GM18508 (cell line): ENCODE measurements at regions not wholly inside any gene's neighbourhood (a gene's known extent, or its start where the extent isn't known, plus 50 kb on each side); places are given as distances from the start of the nearest gene placed in this dataset.

Experiments used
- ATAC-seq: cut with Tn5 transposase; IDR thresholded peaks from one replicate; pipeline ENCODE4 v1.9.1; 2021; ENCODE audit warnings: moderate number of reproducible peaks; ENCODE audit not compliant: insufficient read depth, unreplicated experiment

- no peak for ATAC-seq
These were observed 84.8 kb upstream of the RNF217 start for GRCh38 chr6:124877468-124877867.

DNA sequence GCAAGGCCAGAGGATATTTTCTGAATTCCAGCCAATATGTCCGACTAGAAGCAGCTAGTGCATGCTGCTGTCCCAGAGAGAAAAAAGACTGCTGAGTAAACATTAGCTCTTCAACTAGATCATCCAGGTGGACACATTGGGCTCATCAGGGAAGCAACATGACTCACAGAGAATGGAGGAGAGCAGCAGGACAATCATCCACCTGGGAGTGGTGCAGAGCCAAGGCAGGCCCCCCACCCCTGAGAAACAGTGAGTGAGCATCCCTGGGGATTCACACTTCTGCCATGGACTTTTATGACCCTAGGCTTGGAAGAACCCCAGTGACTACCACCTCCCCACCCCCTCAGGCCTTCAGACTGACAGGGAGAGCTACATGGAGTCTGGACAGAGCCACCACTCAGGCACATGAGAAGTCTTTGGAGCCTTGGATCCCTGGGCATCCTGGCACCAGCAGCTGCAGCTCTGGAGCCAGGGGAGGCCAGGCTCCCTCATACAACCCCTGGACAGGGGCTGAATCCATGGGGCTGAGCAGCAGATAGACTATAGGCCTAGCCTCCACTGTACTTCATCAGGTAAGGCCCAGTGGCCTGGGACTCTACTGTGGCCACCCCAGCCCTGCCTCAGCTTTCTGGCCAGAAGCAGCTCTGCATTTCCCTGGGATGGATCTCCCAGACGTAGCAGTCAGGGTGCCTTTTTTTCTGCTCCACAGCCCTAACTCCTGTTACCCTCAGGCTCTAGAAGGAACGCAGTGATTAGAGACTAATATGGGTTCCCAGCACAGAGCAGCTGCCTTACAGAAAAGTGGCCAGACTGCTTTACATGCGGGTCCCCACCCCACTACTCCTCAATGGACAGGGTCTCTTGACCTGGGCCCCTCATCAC lies 82.9 kb upstream of the RNF217 start:
- no peak for ATAC-seq

DNA sequence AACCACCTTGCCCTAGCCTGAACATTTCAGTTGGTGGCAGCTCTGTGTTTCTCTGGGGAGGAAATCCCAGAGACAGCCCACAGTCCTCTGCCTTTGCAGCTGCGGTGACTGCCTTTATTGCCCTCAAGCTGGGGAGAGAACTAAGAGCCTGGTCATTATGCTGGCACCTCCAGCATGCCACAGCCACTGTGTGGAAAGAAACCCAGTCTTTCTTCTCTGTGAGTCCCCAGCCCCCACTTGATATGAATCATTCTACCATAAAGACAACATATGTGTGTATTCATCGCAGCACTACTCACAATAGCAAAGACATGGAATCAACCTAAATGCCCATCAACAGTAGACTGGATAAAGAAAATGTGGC lies 82.3 kb upstream of the RNF217 start:
- no peak for ATAC-seq

- ATAC-seq: peak; percentile 52
These were observed 80.2 kb upstream of the RNF217 start for GRCh38 chr6:124881898-124882578.

GRCh38 chr6:124882579-124883393 lies 79.5 kb upstream of the RNF217 start:
- ATAC-seq: no peak

DNA sequence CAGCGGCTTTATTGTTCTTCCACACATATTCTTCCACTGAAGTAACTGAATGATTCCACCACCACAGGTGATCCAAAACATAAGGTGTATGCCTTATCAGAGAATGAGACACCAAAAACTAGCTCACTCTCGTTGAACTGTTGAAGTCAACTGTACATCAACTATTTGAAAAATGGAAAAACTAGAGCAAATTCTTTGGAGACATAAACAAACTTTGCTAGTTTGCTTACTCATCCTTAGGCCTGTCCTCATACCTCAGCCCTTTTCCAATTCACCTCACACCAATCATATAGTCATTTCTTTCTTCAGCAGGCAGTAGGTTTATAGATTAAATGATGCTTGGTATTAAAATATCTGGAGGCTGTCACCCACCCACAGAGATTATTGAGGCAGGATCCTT lies 77.1 kb upstream of the RNF217 start:
- ATAC-seq: no peak

- ATAC-seq: no peak
These were observed 74.2 kb upstream of the RNF217 start for GRCh38 chr6:124887872-124888580.

- peak; percentile 62 for ATAC-seq
These were observed 73.5 kb upstream of the RNF217 start for GRCh38 chr6:124888581-124889371.

DNA sequence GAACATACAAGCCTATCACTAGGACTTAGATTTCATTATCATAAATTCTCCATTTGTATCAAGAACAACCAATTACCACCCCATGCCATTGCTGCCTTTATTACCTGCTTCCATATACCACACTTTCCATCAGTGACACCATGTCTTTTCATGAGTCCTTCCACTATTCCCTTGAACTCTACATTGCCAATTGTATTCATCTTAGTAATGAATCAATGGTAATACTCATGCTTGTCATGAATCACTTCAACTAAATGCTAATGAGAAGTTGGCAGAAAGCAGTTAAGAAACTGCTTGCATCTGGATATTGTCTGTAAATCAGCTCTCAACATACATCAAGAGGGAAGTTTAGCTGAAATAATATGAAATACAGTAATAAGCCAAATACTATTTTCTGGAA lies 61.2 kb upstream of the RNF217 start:
- ATAC-seq: no peak

DNA sequence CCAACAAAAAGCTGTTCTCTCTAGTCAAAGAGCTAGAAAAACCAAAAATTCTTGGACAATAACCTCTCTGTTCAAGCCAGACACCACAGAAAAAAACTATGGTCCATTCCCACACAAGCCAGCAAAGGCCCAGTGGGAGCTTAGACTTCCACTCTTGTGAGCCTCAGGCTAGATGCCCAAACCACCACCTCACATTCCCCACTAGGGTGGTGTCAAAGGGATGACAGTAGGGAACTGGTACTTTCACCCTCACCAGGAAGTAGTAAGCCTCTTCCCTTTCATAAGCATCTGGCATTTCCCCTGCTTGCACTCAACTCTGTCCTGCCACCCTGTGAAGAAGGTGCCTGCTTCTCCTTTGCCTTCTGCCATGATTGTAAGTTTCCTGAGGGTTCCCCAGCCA lies 58.4 kb upstream of the RNF217 start:
- no peak for ATAC-seq

GRCh38 chr6:124907596-124907995 lies 54.6 kb upstream of the RNF217 start:
- ATAC-seq: no peak
